H9 (cell line): ENCODE measurements at regions not wholly inside any gene's neighbourhood (a gene's known extent, or its start where the extent isn't known, plus 50 kb on each side); places are given as distances from the start of the nearest gene placed in this dataset.

Experiments
- DNase-seq: peaks from one replicate; pipeline ENCODE4 v3.0.0-alpha.2; 2017
- H2AFZ ChIP-seq: one replicate; pipeline ENCODE4 v1.6.1; 2013; ENCODE audit warnings: mild to moderate bottlenecking, low read length, control low read depth, moderate library complexity
- H2AK5ac ChIP-seq: 2 replicates; pipeline ENCODE4 v1.6.1; 2013; ENCODE audit warnings: low read length, control low read depth, mixed read lengths; ENCODE audit not compliant: insufficient read length
- H2BK120ac ChIP-seq: one replicate; pipeline ENCODE4 v1.6.1; 2013; ENCODE audit warnings: low read depth, mild to moderate bottlenecking, low read length, control low read depth, inconsistent platforms; ENCODE audit not compliant: poor library complexity, severe bottlenecking
- H2BK12ac ChIP-seq: 2 replicates; pipeline ENCODE4 v1.6.1; 2013; ENCODE audit warnings: low read length, control low read depth, mixed read lengths, low read depth; ENCODE audit not compliant: insufficient read length
- H2BK15ac ChIP-seq: 2 replicates; pipeline ENCODE4 v1.6.1; 2013; ENCODE audit warnings: low read depth, low read length, control low read depth
- H2BK20ac ChIP-seq: one replicate; pipeline ENCODE4 v1.6.1; 2013; ENCODE audit warnings: low read depth, mild to moderate bottlenecking, low read length, control low read depth, inconsistent platforms; ENCODE audit not compliant: poor library complexity, severe bottlenecking
- H2BK5ac ChIP-seq: 2 replicates; pipeline ENCODE4 v1.6.1; 2013; ENCODE audit warnings: low read length, control low read depth, mixed read lengths; ENCODE audit not compliant: insufficient read length
- H3K14ac ChIP-seq: 2 replicates; pipeline ENCODE4 v1.6.1; 2013; ENCODE audit warnings: low read length, control low read depth; ENCODE audit not compliant: insufficient read depth
- H3K18ac ChIP-seq: 2 replicates; pipeline ENCODE4 v1.6.1; 2013; ENCODE audit warnings: low read depth, mild to moderate bottlenecking, mixed read lengths, low read length, control low read depth; ENCODE audit not compliant: insufficient read length
- H3K23ac ChIP-seq: 2 replicates; pipeline ENCODE4 v1.6.1; 2013; ENCODE audit warnings: low read length, control low read depth, mixed read lengths, low read depth; ENCODE audit not compliant: insufficient read length
- H3K23me2 ChIP-seq: 2 replicates; pipeline ENCODE4 v1.6.1; 2013; ENCODE audit warnings: low read depth, mild to moderate bottlenecking, mixed read lengths, low read length, control low read depth; ENCODE audit not compliant: insufficient read length, poor library complexity, severe bottlenecking
- H3K27ac ChIP-seq: 2 replicates; pipeline ENCODE4 v1.5.1; 2013; ENCODE audit warnings: low read length, control low read depth, mixed read lengths, low read depth; ENCODE audit not compliant: insufficient read length
- H3K27me3 ChIP-seq: 2 replicates; pipeline ENCODE4 v1.6.1; 2013; ENCODE audit warnings: low read length, control low read depth, inconsistent platforms; ENCODE audit not compliant: insufficient read depth
- H3K4ac ChIP-seq: 2 replicates; pipeline ENCODE4 v1.6.1; 2013; ENCODE audit warnings: low read depth, mild to moderate bottlenecking, control low read depth, inconsistent platforms, low read length, moderate library complexity
- H3K4me1 ChIP-seq: 2 replicates; pipeline ENCODE4 v1.6.1; 2013; ENCODE audit warnings: low read length, control low read depth, inconsistent platforms; ENCODE audit not compliant: insufficient read depth
- H3K4me2 ChIP-seq: 2 replicates; pipeline ENCODE4 v1.6.1; 2013; ENCODE audit warnings: low read length, control low read depth, mixed read lengths; ENCODE audit not compliant: insufficient read length, insufficient read depth
- H3K56ac ChIP-seq: 2 replicates; pipeline ENCODE4 v1.6.1; 2013; ENCODE audit warnings: low read depth, mild to moderate bottlenecking, mixed read lengths, low read length, control low read depth; ENCODE audit not compliant: insufficient read length
- H3K79me1 ChIP-seq: 2 replicates; pipeline ENCODE4 v1.6.1; 2013; ENCODE audit warnings: low read depth, mild to moderate bottlenecking, moderate library complexity, low read length, control low read depth, inconsistent platforms; ENCODE audit not compliant: insufficient read depth, poor library complexity, severe bottlenecking
- H3K79me2 ChIP-seq: 2 replicates; pipeline ENCODE4 v1.6.1; 2013; ENCODE audit warnings: low read length, control low read depth, inconsistent platforms; ENCODE audit not compliant: insufficient read depth
- H3K9ac ChIP-seq: 2 replicates; pipeline ENCODE4 v1.6.1; 2013; ENCODE audit warnings: low read length, control low read depth, mixed read lengths; ENCODE audit not compliant: insufficient read length; ENCODE audit errors: extremely low read depth
- H3K9me3 ChIP-seq: one replicate; pipeline ENCODE4 v1.6.1; 2013; ENCODE audit warnings: low read depth, low read length, inconsistent platforms; ENCODE audit not compliant: control insufficient read depth
- H3T11ph ChIP-seq: one replicate; pipeline ENCODE4 v1.6.1; 2013; ENCODE audit warnings: mild to moderate bottlenecking, low read length, control low read depth, inconsistent platforms
- H4K20me1 ChIP-seq: one replicate; pipeline ENCODE4 v1.6.1; 2013; ENCODE audit not compliant: control insufficient read depth, insufficient read length, insufficient read depth
- H4K5ac ChIP-seq: 2 replicates; pipeline ENCODE4 v1.6.1; 2013; ENCODE audit warnings: low read depth, mild to moderate bottlenecking, mixed read lengths, low read length, control low read depth; ENCODE audit not compliant: insufficient read length
- H4K8ac ChIP-seq: replicated peaks from 2 replicates; pipeline ENCODE4 v1.6.1; 2013; ENCODE audit warnings: low read length, control low read depth, mixed read lengths, low read depth; ENCODE audit not compliant: insufficient read length
- H4K91ac ChIP-seq: 2 replicates; pipeline ENCODE4 v1.6.1; 2013; ENCODE audit warnings: low read depth, mild to moderate bottlenecking, moderate library complexity, mixed read lengths, low read length, control low read depth; ENCODE audit not compliant: insufficient read length
- H3K27ac Mint-ChIP-seq, 3 experiments: 2 replicates in 2 of 3; 3 replicates in 1 of 3; pipeline ENCODE4 v1.8.0; 2020 to 2021; ENCODE audit warnings: mixed read lengths in 3 of 3, mild to moderate bottlenecking in 1 of 3, moderate library complexity in 1 of 3
- H3K27me3 Mint-ChIP-seq: 2 replicates; pipeline ENCODE4 v1.8.0; 2021; ENCODE audit warnings: low read depth, mild to moderate bottlenecking, moderate library complexity, mixed read lengths
- H3K36me3 Mint-ChIP-seq, 3 experiments: 2 replicates in 2 of 3; 3 replicates in 1 of 3; pipeline ENCODE4 v1.8.0; 2020 to 2021; ENCODE audit warnings: low read depth in 3 of 3, mixed read lengths in 3 of 3; ENCODE audit not compliant: insufficient read depth in 1 of 3
- H3K4me1 Mint-ChIP-seq, 2 experiments: 2 replicates each; pipeline ENCODE4 v1.8.0; 2020; ENCODE audit warnings: mixed read lengths in 2 of 2
- H3K4me3 Mint-ChIP-seq, 2 experiments: 2 replicates in 1 of 2; 3 replicates in 1 of 2; pipeline ENCODE4 v1.8.0; 2020 to 2021; ENCODE audit warnings: mild to moderate bottlenecking in 2 of 2, mixed read lengths in 2 of 2, moderate library complexity in 1 of 2
- H3K9me3 Mint-ChIP-seq, 2 experiments: 2 replicates in 1 of 2; 3 replicates in 1 of 2; pipeline ENCODE4 v1.8.0; 2020; ENCODE audit warnings: mild to moderate bottlenecking in 2 of 2, mixed read lengths in 2 of 2, moderate library complexity in 1 of 2
- WGBS: extraction: QIAGEN DNeasy Blood & Tissue Kit; methylation state at CpG from one replicate; pipeline ENCODE4 v1.1.7; 2013; ENCODE audit warnings: missing lambda C conversion rate, low lambda C conversion rate, mixed read lengths; ENCODE audit not compliant: insufficient read length; ENCODE audit errors: extremely low coverage; 5-methylcytosine and 5-hydroxymethylcytosine counted together
- TF ChIP-seq, protein P1 (sequence below): fragments of 200-600 bp; sonication (generic); conservative IDR thresholded peaks from 3 replicates; pipeline ENCODE4 v1.8.0; 2021; ENCODE audit warnings: antibody characterized with exemption, mild to moderate bottlenecking

DNA sequence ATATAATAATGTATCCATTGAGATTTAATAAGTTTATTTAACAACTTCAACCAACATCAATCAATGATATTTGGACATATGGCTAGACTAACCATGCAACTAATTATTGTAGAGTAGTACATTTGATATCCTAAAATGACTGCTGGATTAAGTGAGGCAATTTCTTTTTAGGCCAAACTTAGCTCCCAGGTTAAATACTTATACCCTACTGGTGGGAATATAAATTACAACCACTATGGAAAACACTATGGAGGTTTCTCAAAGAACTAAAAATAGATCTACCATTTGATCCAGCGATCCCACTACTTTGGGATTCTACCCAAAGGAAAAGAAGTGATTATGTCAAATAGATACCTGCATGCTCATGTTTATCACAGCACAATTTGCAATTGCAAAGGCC is 345.8 kb downstream of the RBM26 start:
- H3K4me2 ChIP-seq = no peak overlapping the region
- H2BK12ac ChIP-seq = no peak overlapping the region
- H2AK5ac ChIP-seq = no peak overlapping the region
- no peak overlapping the region for H2BK15ac ChIP-seq
- H3K14ac ChIP-seq = no peak overlapping the region
- no peaks in the 10 kb centered on the region for H3K23me2 ChIP-seq
- no peaks in the 10 kb centered on the region for H3K4me1 ChIP-seq
- H3K56ac ChIP-seq = no peak overlapping the region
- H3K9me3 Mint-ChIP-seq = no peaks in the 10 kb centered on the region
- H3K4me3 Mint-ChIP-seq = no peak overlapping the region
- peaks cover 3% of the 10 kb centered on the region in 2 experiments; a peak in 2 of 4 replicates for H3K4me1 Mint-ChIP-seq
- no peak overlapping the region for H2BK5ac ChIP-seq
- H3K27ac Mint-ChIP-seq = no peak overlapping the region
- no peak overlapping the region for H3K9ac ChIP-seq
- no peak overlapping the region for H4K5ac ChIP-seq
- H3T11ph ChIP-seq = no peak overlapping the region
- no peak overlapping the region for H4K91ac ChIP-seq
- no peaks in the 10 kb centered on the region for H4K20me1 ChIP-seq
- no peaks in the 10 kb centered on the region for H3K9me3 ChIP-seq
- no peak overlapping the region for H3K18ac ChIP-seq
- no peak overlapping the region for H3K27ac ChIP-seq
- no peak overlapping the region for H2BK20ac ChIP-seq
- no CpG with 5 or more reads among the region's 1 CpG for WGBS
- no peak overlapping the region for H2BK120ac ChIP-seq
- no peaks in the 10 kb centered on the region for H3K27me3 ChIP-seq
- no peak overlapping the region for H3K23ac ChIP-seq
- no peak overlapping the region for H4K8ac ChIP-seq
- no peaks in the 10 kb centered on the region for H3K79me1 ChIP-seq
- H2AFZ ChIP-seq = no peak overlapping the region
- no peak overlapping the region for H3K4ac ChIP-seq
- no peaks in the 10 kb centered on the region for H3K27me3 Mint-ChIP-seq
- TF ChIP-seq, protein P1, sequence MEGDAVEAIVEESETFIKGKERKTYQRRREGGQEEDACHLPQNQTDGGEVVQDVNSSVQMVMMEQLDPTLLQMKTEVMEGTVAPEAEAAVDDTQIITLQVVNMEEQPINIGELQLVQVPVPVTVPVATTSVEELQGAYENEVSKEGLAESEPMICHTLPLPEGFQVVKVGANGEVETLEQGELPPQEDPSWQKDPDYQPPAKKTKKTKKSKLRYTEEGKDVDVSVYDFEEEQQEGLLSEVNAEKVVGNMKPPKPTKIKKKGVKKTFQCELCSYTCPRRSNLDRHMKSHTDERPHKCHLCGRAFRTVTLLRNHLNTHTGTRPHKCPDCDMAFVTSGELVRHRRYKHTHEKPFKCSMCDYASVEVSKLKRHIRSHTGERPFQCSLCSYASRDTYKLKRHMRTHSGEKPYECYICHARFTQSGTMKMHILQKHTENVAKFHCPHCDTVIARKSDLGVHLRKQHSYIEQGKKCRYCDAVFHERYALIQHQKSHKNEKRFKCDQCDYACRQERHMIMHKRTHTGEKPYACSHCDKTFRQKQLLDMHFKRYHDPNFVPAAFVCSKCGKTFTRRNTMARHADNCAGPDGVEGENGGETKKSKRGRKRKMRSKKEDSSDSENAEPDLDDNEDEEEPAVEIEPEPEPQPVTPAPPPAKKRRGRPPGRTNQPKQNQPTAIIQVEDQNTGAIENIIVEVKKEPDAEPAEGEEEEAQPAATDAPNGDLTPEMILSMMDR = peak; percentile 58
- H3K36me3 Mint-ChIP-seq = no peaks in the 10 kb centered on the region
- no peak for DNase-seq
- no peaks in the 10 kb centered on the region for H3K79me2 ChIP-seq
